Loucy (cell line): ENCODE measurements at regions not wholly inside any gene's neighbourhood (a gene's known extent, or its start where the extent isn't known, plus 50 kb on each side); places are given as distances from the start of the nearest gene placed in this dataset.

ENCODE experiments used
- CTCF ChIP-seq: fragments of 200-600 bp; sonication (generic); conservative IDR thresholded peaks from 2 replicates; pipeline ENCODE4 v1.5.1; 2014; ENCODE audit warnings: mild to moderate bottlenecking, antibody characterized with exemption, low read length
- EZH2phosphoT487 ChIP-seq: fragments of 200-600 bp; IDR thresholded peaks from 2 replicates; pipeline ENCODE4 v1.6.1; 2018; ENCODE audit warnings: antibody characterized with exemption, mild to moderate bottlenecking, moderate library complexity, borderline replicate concordance

- no peak for TF ChIP-seq CTCF
- TF ChIP-seq EZH2phosphoT487, result no peak
Measured at GRCh38 chr2:42109959-42110640, 59.1 kb upstream of the EML4 start.
